ENCODE measurements at regions not wholly inside any gene's neighbourhood (a gene's known extent, or its start where the extent isn't known, plus 50 kb on each side); places are given as distances from the start of the nearest gene placed in this dataset.
"Not testable (repeated sequence)": the region's sequence is repeated elsewhere in the genome, so short reads cannot be mapped to it uniquely, and the experiment has no call there.

- H3K9me3 ChIP-seq (ENCODE audit: control insufficient read depth, low read length, poor library complexity, severe bottlenecking): no peaks in the 10 kb centered on the region
- ATAC-seq (no peak), DNase-seq (no peak)
- H3K27ac Mint-ChIP-seq: no peak overlapping the region
- no peaks in the 10 kb centered on the region for H3K27me3 Mint-ChIP-seq
- H3K4me1 Mint-ChIP-seq: no peaks in the 10 kb centered on the region
- H3K36me3 Mint-ChIP-seq (ENCODE audit: low read depth): no peaks in the 10 kb centered on the region
- no peak overlapping the region for H3K4me3 Mint-ChIP-seq
These were observed 313.0 kb upstream of the MEIS1 start for GRCh38 chr2:66121946-66122345.

DNA sequence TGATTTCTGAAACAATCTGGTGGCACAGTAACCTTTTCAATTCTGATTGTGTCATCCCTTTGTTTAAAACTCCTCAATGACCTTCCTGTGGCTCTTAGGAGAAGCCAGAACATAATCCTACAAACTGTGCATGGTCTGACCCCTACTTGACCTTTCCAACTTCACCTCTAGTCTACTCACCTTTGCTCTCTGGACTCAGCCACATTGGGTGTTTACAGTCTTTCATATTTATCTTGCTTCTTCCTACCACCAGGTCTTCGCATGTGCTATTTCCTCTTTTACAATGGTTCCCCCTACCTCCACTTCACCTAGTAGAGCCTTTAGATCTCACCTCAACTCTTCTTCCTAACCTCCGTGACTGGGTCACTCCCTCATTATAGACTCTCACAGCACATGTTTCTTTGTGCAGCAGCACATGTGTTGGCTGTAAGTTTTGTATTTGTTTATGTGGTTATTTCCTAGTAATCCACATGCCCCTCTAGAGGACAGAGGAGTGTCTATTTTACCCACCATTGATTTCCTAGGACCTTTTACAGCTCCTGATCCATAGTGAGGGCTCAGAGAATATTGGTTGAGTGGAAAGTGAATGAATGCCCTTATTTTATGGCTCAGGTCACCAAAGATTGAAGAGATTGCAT, 320.8 kb upstream of the MEIS1 start:
- Mint-ChIP-seq H3K27ac (no peak overlapping the region), H3K4me1 (no peaks in the 10 kb centered on the region), H3K4me3 (no peak overlapping the region), H3K27me3 (no peaks in the 10 kb centered on the region), H3K36me3 (ENCODE audit: low read depth) (no peaks in the 10 kb centered on the region)
- ATAC-seq (no peak), DNase-seq (no peak)
- no peaks in the 10 kb centered on the region for H3K9me3 ChIP-seq (ENCODE audit: control insufficient read depth, low read length, poor library complexity, severe bottlenecking)

DNA sequence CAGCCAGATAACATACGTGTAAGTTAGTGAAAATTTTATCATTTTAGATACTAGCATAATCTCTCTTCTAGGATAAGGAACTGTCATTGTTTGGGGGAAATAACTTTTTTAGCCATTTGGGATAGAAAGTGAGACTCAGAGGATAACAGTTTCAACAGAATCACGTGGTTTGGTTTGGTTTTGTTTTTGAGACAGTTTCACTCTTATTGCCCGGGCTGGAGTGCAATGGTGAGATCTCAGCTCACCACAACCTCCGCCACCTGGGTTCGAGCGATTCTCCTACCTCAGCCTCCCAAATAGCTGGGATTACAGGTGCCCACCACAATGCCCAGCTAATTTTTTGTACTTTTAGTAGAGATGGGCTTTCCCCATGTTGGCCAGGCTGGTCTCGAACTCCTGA, 323.2 kb upstream of the MEIS1 start:
- H3K9me3 ChIP-seq (ENCODE audit: control insufficient read depth, low read length, poor library complexity, severe bottlenecking): no peaks in the 10 kb centered on the region
- Mint-ChIP-seq H3K4me1 (no peaks in the 10 kb centered on the region), H3K27ac (no peak overlapping the region), H3K27me3 (no peaks in the 10 kb centered on the region), H3K4me3 (no peak overlapping the region), H3K36me3 (ENCODE audit: low read depth) (no peaks in the 10 kb centered on the region)
- ATAC-seq: no peak
- no peak for DNase-seq

DNA sequence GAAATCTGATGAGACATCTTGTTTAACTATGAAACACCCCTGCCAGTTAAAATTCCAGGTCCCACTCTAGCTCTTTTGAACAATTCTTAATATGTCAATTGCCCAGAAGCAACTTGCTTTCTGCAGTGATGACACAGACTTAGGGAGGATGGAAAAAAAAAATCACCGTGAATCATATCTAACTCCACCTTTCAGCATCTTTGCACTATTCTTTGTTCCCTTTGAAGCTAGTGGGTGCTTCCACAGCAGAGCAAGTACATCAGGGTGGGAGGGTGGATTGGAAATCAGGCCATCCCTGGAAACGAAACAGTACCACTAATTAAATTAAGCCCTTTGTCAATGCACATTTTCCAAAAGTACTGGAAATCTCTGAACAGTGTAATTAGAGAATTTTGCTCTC, 324.3 kb upstream of the MEIS1 start:
- H3K27me3 Mint-ChIP-seq: no peaks in the 10 kb centered on the region
- no peak overlapping the region for H3K27ac Mint-ChIP-seq
- no peaks in the 10 kb centered on the region for H3K9me3 ChIP-seq (ENCODE audit: control insufficient read depth, low read length, poor library complexity, severe bottlenecking)
- DNase-seq (no peak), ATAC-seq (no peak)
- no peaks in the 10 kb centered on the region for H3K36me3 Mint-ChIP-seq (ENCODE audit: low read depth)
- no peak overlapping the region for H3K4me3 Mint-ChIP-seq
- no peaks in the 10 kb centered on the region for H3K4me1 Mint-ChIP-seq

- no peak overlapping the region for H3K4me3 Mint-ChIP-seq
- H3K9me3 ChIP-seq (ENCODE audit: control insufficient read depth, low read length, poor library complexity, severe bottlenecking): no peaks in the 10 kb centered on the region
- ATAC-seq (no peak), DNase-seq (no peak)
- H3K27ac Mint-ChIP-seq: no peak overlapping the region
- no peaks in the 10 kb centered on the region for H3K36me3 Mint-ChIP-seq (ENCODE audit: low read depth)
- H3K27me3 Mint-ChIP-seq: no peaks in the 10 kb centered on the region
- H3K4me1 Mint-ChIP-seq: no peaks in the 10 kb centered on the region
These were observed 324.8 kb upstream of the MEIS1 start for GRCh38 chr2:66110086-66110485.

- DNase-seq (no peak), ATAC-seq (no peak)
- no peaks in the 10 kb centered on the region for H3K4me1 Mint-ChIP-seq
- H3K4me3 Mint-ChIP-seq: no peak overlapping the region
- no peak overlapping the region for H3K27ac Mint-ChIP-seq
- H3K9me3 ChIP-seq (ENCODE audit: control insufficient read depth, low read length, poor library complexity, severe bottlenecking): no peaks in the 10 kb centered on the region
- no peaks in the 10 kb centered on the region for H3K27me3 Mint-ChIP-seq
- H3K36me3 Mint-ChIP-seq (ENCODE audit: low read depth): no peaks in the 10 kb centered on the region
These were observed 325.5 kb upstream of the MEIS1 start for GRCh38 chr2:66109419-66109818.

DNA sequence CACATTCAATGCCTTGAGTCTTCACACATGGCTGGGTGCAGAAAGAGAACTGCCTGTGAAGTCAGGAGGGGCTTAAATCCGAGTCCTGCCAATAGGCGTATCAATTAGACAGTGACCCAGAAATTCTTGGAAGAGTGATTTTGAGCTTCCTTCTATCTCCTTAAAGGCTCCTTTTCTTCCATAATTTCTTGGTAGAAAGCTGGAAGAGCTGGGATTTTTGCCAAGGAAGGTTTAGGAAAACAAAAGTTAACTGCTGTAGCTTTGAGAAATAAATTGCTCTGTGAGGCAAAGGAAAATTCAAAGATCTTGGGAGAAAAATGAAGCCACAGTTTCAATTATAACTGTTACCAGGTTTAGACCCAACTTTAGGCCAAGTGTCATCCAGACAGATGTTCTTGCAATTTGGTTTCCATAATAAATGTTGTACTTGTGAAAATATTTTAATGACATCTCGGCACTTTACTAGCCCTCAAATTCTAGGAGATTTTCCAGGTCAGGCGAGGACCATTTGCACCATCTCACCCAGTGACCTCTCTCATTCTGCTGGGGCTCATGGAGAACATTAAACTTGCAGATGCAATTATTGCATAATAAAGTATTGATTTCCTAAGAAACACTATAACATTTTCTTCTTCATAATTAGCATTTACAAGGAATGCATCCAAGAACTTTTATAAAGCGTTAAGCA, 329.7 kb upstream of the MEIS1 start:
- DNase-seq (no peak), ATAC-seq (no peak)
- Mint-ChIP-seq H3K4me3 (no peak overlapping the region), H3K27me3 (no peaks in the 10 kb centered on the region), H3K36me3 (ENCODE audit: low read depth) (no peaks in the 10 kb centered on the region), H3K4me1 (no peaks in the 10 kb centered on the region), H3K27ac (no peak overlapping the region)
- no peaks in the 10 kb centered on the region for H3K9me3 ChIP-seq (ENCODE audit: control insufficient read depth, low read length, poor library complexity, severe bottlenecking)

DNA sequence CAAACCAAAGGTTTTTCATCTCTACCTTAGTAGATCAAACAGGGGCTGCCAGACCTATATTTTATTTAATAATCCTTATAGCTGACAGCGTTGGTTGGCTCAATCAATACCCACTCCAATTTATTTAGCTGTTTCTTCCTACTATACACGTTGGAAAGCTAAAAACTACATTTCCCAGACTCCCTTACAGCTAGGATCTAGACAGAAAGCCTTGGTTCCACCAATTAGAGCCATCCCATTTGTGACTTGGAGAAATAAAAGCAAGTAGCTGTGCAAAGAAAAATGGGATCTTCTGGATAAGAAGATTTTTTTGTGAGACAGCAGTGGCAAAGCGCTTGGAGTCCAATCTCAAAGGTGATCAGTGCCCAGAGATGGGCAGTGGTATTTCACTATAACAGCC, 331.3 kb upstream of the MEIS1 start:
- Mint-ChIP-seq H3K27ac (no peak overlapping the region), H3K36me3 (ENCODE audit: low read depth) (no peaks in the 10 kb centered on the region), H3K4me1 (no peaks in the 10 kb centered on the region), H3K4me3 (no peak overlapping the region), H3K27me3 (no peaks in the 10 kb centered on the region)
- no peak for DNase-seq
- H3K9me3 ChIP-seq (ENCODE audit: control insufficient read depth, low read length, poor library complexity, severe bottlenecking): no peaks in the 10 kb centered on the region
- ATAC-seq: no peak

DNA sequence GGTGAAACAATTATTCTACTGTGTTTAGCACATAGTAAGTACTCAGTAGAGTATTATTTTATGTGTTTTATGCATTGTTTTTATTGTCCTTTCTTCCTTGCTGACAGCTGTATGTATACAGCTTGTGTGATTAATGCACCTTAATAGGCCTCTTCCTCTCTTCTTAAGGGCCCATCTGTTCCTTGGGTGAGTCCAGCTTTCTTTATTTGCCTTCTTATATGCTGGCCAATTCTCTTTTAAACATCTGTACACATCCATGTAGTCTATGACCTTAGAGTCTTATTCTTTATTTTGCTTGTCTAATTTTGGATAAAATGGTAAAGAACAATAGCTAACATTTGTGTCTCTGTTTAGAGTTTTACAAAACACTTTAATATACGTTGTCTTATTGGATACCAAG, 333.7 kb upstream of the MEIS1 start:
- no peak overlapping the region for H3K4me3 Mint-ChIP-seq
- no peaks in the 10 kb centered on the region for H3K36me3 Mint-ChIP-seq (ENCODE audit: low read depth)
- no peaks in the 10 kb centered on the region for H3K9me3 ChIP-seq (ENCODE audit: control insufficient read depth, low read length, poor library complexity, severe bottlenecking)
- H3K27me3 Mint-ChIP-seq: no peaks in the 10 kb centered on the region
- no peaks in the 10 kb centered on the region for H3K4me1 Mint-ChIP-seq
- no peak overlapping the region for H3K27ac Mint-ChIP-seq
- no peak for ATAC-seq
- DNase-seq: no peak

- DNase-seq: no peak
- ATAC-seq: no peak
These were observed 339.0 kb upstream of the MEIS1 start for GRCh38 chr2:66095820-66096345.

DNA sequence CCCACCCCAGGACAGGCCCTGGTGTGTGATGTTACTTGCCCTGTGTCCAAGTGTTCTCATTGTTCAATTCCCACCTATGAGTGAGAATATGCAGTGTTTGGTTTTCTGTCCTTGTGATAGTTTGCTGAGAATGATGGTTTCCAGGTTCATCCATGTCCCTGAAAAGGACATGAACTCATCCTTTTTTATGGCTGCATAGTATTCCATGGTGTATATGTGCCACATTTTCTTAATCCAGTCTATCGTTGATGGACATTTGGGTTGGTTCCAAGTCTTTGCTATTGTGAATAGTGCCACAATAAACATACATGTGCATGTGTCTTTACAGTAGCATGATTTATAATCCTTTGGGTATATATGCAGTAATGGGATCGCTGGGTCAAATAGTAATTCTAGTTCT, 340.2 kb upstream of the MEIS1 start:
- not testable (repeated sequence) for H3K27me3 Mint-ChIP-seq; ATAC-seq; H3K27ac Mint-ChIP-seq; H3K9me3 ChIP-seq (ENCODE audit: control insufficient read depth, low read length, poor library complexity, severe bottlenecking); H3K4me3 Mint-ChIP-seq; H3K4me1 Mint-ChIP-seq; H3K36me3 Mint-ChIP-seq (ENCODE audit: low read depth); DNase-seq

More at GRCh38 chr2:66095820-66096345, 339.0 kb upstream of the MEIS1 start:
- Mint-ChIP-seq H3K36me3 (ENCODE audit: low read depth) (no peaks in the 10 kb centered on the region), H3K4me3 (no peak overlapping the region), H3K27ac (no peak overlapping the region), H3K4me1 (no peaks in the 10 kb centered on the region), H3K27me3 (no peaks in the 10 kb centered on the region)
- no peaks in the 10 kb centered on the region for H3K9me3 ChIP-seq (ENCODE audit: control insufficient read depth, low read length, poor library complexity, severe bottlenecking)

- no peaks in the 10 kb centered on the region for H3K9me3 ChIP-seq (ENCODE audit: control insufficient read depth, low read length, poor library complexity, severe bottlenecking)
- DNase-seq: no peak
- Mint-ChIP-seq H3K4me3 (no peak overlapping the region), H3K4me1 (no peaks in the 10 kb centered on the region), H3K36me3 (ENCODE audit: low read depth) (no peaks in the 10 kb centered on the region), H3K27me3 (no peaks in the 10 kb centered on the region), H3K27ac (no peak overlapping the region)
- ATAC-seq: no peak
These were observed 341.6 kb upstream of the MEIS1 start for GRCh38 chr2:66093371-66093770.

DNA sequence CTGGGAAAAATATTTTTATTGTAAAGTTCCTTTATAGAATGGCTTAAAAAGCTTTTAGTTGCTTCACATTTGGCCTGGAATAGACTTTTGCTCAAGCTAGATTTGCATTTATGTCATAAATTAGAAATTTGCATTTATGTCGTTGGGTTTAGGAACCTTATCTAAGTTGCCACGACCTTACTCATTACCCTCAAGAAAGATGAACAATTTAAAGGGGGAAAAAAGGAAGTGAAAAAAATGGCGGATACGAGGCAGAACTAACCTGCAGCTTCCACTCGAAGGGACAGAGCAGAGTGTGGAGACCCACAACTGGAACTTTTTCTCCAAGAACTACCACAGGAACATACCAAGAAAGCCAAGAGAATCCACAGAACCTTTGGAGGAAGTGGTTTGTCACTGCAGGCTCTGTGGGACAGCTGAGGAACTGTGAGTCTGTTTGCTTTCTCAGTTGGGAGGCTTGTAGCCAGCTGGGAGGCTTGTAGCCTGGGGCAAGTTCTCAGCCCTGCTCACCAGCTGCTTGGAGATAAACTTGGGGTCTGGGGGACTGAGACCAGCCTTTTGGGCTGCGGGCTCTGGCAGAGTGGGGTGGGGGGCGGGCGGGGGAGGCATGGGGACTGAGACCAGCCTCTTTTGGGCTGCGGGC, 349.9 kb upstream of the MEIS1 start:
- Mint-ChIP-seq H3K4me3 (no peak overlapping the region), H3K36me3 (ENCODE audit: low read depth) (no peaks in the 10 kb centered on the region)

GRCh38 chr2:66082581-66082980, 352.3 kb upstream of the MEIS1 start:
- Mint-ChIP-seq H3K36me3 (ENCODE audit: low read depth) (no peaks in the 10 kb centered on the region), H3K4me1 (no peaks in the 10 kb centered on the region), H3K27ac (no peak overlapping the region), H3K4me3 (no peak overlapping the region), H3K27me3 (no peaks in the 10 kb centered on the region)
- ATAC-seq (no peak), DNase-seq (no peak)
- H3K9me3 ChIP-seq (ENCODE audit: control insufficient read depth, low read length, poor library complexity, severe bottlenecking): no peaks in the 10 kb centered on the region

More for the DNA sequence above, 349.9 kb upstream of the MEIS1 start:
- H3K4me1 Mint-ChIP-seq: no peaks in the 10 kb centered on the region
- no peaks in the 10 kb centered on the region for H3K9me3 ChIP-seq (ENCODE audit: control insufficient read depth, low read length, poor library complexity, severe bottlenecking)
- no peaks in the 10 kb centered on the region for H3K27me3 Mint-ChIP-seq
- H3K27ac Mint-ChIP-seq: no peak overlapping the region
- ATAC-seq (no peak), DNase-seq (no peak)

All from T-helper 17 cell (primary cell).